GM18499 (cell line): ENCODE measurements at regions not wholly inside any gene's neighbourhood (a gene's known extent, or its start where the extent isn't known, plus 50 kb on each side); places are given as distances from the start of the nearest gene placed in this dataset.
"Not testable (repeated sequence)": the region's sequence is repeated elsewhere in the genome, so short reads cannot be mapped to it uniquely, and the experiment has no call there.

Experiments used
- ATAC-seq: cut with Tn5 transposase; IDR thresholded peaks from one replicate; pipeline ENCODE4 v1.9.1; 2021; ENCODE audit warnings: moderate number of reproducible peaks; ENCODE audit not compliant: insufficient read depth, unreplicated experiment

GRCh38 chr3:10109-10996 lies 186.2 kb upstream of the CHL1 start:
- not testable (repeated sequence) for ATAC-seq

DNA sequence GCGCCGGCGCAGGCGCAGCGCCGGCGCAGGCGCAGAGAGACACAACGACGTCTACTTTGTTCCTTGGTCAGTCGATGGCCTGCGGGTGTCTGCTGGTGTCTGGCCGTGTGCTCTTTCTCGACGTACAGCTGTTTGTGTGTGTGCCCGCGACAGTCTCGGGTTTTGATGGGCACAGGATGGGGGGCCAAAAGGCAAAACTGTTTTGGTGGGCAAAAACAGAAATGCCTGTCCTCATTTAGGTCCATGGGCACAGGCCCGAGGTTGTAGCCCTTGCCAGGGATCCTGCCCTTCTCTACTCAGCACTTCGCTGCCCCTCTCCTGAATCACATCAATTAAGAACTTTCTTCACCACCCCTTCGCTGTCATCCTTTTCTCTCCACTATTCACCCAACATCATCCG lies 184.8 kb upstream of the CHL1 start:
- no peak for ATAC-seq

- no peak for ATAC-seq
Measured at GRCh38 chr3:14652-15051, 181.9 kb upstream of the CHL1 start.

DNA sequence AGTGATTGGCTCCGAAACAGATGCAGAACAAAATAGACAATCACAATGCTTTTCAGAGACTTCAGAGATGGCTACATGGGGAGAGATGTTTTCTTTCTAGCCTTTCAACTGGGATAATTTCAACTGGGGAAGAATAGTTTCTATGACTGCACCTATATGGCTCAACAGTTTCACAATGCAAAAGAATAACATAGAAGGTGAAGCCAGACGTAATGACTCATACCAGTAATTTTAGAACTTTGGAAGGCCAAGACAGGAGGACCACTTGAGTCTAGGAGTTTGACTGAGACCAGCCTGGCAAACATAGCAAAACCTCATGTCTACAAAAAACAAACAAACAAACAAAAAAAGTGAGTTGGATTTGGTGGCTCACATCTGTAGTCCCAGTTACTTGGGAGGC lies 180.2 kb upstream of the CHL1 start:
- ATAC-seq = no peak

DNA sequence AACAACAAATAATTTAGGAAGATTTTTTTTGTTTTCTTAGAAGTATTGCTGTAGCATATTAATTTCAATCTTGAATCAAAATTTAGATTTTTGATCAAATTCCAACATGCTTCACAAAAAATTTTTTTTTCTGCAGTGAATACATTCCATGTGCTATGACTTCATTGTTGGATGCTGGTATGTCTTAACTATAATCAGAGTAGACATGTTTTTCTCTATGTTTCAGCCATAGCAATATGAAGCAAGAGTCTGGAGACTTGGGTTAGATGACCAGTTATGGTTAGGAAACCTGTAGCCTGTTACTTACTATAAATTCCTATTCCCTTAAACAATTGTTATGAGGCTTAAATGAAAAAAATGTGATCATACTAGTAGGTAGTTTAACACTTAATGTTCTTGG lies 176.1 kb upstream of the CHL1 start:
- no peak for ATAC-seq

- no peak for ATAC-seq
Measured at GRCh38 chr3:24006-24405, 172.6 kb upstream of the CHL1 start.

GRCh38 chr3:25056-25455 lies 171.5 kb upstream of the CHL1 start:
- no peak for ATAC-seq

DNA sequence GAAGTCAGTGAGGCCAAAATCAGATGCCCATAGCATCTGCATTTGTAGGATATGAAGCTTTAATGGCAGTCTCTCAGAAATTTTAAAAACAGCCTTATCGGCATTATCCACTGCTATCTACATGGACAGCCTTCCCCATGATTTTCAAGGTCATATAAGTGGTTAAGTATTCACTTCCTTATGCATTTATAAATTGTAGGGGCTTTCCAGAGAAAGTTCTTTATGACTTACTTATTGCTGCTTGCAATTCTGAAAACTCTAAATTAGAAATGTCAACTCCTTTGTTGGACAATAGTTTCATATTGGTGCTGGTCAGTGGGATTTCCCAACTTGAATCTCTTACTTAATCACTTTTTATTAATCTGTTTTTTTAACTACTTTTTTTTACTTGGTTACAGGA lies 160.6 kb upstream of the CHL1 start:
- not testable (repeated sequence) for ATAC-seq

DNA sequence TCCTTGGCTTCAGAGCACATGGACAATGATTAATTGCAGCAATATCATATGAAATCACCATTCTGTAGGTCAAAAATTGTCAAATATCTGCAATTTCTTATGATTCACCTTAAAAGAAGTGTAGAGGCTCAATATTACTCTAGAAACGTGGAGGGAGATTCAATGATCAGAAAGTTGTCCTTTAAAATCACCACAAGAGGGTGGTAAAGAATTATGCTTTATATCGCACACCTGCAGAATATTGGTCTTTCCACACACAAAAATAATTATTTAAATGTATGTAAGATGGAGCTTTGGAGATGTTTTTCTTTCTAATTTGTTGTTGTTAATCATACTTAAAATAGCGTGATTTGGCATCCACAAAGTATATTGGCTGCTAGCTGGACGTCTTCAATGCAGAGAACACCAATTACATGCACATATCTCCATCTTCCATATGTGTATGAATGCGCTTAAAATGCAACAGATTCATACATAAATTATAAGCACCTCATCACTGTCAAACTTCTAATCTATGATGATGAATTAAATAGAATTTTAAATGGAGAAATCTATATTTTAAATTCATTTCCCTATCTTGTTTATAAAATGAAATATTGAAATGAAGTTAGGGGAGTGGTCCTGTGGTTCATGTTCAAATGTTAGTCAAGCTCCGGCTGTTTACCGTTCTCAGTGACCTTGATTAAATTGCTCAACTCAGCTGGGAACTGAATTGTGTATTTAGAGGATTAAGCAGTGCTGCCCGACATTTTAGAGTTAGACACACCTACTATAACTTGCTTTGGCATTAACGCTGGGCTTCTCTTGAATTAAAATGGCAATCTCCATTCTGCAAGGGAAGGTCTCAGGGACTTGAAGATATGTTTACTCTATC lies 153.5 kb upstream of the CHL1 start:
- not testable (repeated sequence) for ATAC-seq

DNA sequence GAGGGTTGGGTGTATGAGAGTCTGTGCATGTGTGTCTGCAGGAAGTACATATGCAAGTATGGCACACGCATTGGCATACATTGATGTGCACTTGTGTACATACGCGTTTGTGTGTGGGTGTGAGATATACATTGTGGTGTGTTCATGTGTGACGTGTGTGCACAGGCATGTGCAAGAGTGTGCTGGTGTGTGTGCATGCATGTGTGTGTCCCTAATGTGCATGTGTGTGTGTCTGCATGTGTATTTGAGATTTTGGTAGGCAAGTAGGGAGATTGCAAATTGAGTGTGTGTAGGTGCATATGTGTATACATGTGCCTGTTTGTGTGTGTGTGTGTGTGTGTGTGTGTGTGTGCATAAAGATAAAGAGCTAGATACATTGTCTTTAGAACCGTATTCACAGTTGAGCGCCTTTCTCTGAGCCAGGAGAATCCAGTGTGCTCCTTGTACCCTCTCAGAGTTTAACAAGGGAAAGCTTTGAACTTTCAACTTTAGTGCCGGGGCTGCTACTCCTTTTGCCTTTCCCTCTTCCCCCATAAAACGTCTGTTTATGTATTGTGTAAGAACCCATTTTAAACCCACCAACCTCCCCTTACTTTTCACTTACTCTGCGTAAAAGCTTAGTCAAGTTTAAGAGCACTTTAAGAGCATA lies 152.4 kb upstream of the CHL1 start:
- no peak for ATAC-seq

DNA sequence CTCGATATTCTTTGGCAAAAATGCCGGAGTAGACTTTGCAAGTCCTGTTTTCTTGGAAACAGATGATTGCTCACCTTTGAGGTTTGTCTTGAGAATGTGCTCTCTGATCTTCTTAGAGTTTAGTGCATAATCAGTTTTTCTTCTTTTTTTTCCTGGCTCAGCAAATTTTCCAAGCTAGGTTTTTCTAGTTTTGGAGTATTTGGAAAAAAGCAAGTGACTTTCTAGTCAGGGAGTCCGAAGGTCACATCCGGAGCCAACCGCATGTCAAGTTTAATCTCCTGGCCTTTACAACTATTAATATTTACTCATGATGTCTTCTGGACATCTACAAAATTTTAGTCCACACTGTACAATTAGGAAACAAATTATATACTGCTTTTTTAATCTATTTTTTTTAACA lies 151.6 kb upstream of the CHL1 start:
- not testable (repeated sequence) for ATAC-seq

- no peak for ATAC-seq
Measured at GRCh38 chr3:46576-46975, 150.0 kb upstream of the CHL1 start.

DNA sequence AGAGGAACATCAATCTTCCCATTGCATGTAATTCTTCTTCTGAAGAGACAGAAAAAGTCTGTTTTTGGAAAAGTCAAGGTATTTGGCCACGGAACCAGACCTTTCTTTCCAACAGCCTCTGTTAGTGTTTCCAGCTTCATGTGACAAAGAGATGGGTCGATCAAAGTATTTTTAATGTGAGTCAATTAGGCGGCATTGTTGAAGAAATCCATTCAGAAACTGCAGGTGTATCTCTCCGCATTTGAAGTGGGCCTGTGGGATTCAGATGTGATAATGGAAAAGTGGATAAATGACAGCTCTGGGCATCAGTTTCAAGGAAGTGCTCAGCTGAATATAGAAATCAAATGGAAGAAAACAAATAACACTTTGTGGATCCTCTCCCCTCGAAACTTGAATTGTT lies 143.1 kb upstream of the CHL1 start:
- not testable (repeated sequence) for ATAC-seq

DNA sequence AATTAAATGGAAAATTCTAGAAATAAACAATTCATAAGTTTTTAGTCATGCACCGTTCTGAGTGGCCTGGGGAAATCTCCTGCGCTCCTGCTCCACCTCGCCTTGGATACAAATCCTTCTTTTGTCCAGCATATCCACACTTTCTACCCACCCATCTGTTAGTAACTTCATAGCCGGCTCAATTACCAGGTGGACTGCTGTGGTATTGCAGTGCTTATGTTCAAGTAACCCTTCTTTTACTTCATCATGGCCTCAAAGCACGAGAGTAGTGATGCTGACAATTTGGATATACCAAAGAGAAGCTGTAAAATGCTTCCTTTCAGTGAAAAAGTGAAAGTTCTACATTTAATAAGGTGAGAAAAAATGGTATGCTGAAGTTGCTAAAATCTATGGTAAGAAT lies 142.3 kb upstream of the CHL1 start:
- no peak for ATAC-seq

DNA sequence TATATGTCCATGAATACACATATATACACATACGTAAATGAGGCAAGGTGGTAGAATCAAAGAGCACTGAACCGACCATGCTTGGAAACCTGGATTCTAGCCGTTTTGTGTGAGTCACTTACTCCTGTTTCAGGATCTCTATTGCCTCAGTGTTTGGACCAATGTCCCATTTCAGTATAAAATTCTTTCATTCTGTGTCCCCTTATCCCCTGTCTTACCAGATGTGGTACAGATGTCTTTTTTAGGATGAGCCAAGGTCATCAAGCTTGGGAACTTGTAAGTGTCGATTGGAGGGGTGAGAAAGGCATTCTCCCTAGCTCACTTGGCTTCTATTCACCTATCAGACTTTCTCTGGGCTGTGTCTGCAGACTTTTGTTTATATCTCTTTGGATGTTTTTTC lies 139.9 kb upstream of the CHL1 start:
- ATAC-seq = no peak

- no peak for ATAC-seq
Measured at GRCh38 chr3:59854-60253, 136.7 kb upstream of the CHL1 start.

DNA sequence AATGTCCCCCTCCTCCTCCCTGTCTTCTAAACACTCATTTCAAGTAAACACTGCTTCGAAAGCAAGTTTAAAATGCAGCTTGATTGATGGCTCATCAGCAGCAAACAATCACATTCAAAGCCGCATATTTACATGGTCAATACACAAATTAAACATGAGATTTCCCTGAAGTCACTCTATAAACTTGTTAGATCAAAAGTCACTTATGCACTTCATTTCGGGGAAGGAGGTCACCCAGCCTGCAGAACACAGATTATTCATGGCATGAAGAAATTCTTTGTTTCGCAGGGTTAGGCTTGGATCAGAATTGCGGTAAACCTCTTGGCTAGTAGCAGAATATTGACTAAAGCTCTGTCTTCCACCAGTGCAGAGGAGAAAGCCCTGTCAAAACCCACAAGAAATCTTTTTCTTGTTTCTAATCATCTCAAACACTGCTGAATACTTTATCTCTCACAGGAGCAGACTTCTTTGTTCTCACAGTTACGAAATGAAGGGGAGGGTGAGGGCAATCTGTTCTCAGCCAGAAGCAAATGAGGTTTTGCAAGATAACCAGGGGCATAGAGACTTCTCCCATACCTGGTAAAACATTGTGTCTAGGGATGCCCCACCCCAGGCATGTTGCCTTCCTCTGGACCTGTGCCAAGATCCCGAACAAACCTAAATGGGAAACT lies 133.3 kb upstream of the CHL1 start:
- ATAC-seq = no peak

DNA sequence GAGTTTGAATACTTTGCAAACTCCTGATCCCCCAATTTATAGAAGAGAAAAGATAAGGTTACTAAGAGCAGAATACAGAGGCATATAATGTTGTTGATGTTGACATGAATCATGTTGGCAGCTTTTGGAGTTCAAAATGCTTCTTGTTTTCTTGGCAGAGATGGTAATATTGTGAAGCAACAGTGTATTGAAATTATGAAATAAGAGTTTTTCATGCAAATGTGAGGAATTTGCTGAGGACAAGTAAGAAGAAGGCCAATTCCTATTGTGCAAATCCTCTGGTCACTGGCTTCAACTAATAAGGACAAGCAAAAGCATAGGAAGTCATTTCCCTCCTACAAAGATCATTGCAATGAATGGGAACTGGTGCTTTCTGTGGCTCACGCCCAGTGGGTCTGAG lies 126.9 kb upstream of the CHL1 start:
- ATAC-seq = no peak

GRCh38 chr3:72776-73175 lies 123.8 kb upstream of the CHL1 start:
- ATAC-seq = no peak

- ATAC-seq = no peak
Measured at GRCh38 chr3:73271-73670, 123.3 kb upstream of the CHL1 start.
